ENCODE measurements at regions not wholly inside any gene's neighbourhood (a gene's known extent, or its start where the extent isn't known, plus 50 kb on each side); places are given as distances from the start of the nearest gene placed in this dataset.

GRCh38 chr3:22612927-22613326, 590.2 kb upstream of the UBE2E2 start:
- no peak overlapping the region for H3K9ac ChIP-seq
- no peaks in the 10 kb centered on the region for H3K36me3 ChIP-seq (ENCODE audit: control insufficient read depth, insufficient read depth, low read length)
- no peak overlapping the region for H3K4me2 ChIP-seq (ENCODE audit: low read length)
- H3K4me3 ChIP-seq (ENCODE audit: low read depth, low read length): no peak overlapping the region
- no peaks in the 10 kb centered on the region for H3K9me3 ChIP-seq (ENCODE audit: control insufficient read depth, low read length)
- no peaks in the 10 kb centered on the region for H3K27me3 ChIP-seq (ENCODE audit: control insufficient read depth, insufficient read depth, low read length)
- no peak overlapping the region for H3K27ac ChIP-seq
- no peaks in the 10 kb centered on the region for H3K4me1 ChIP-seq
- H3K79me2 ChIP-seq: no peaks in the 10 kb centered on the region
- H2AFZ ChIP-seq: no peak overlapping the region
- TF ChIP-seq CTCF (IDR thresholded peaks at IDR 0.05): no peak

- TF ChIP-seq CTCF (IDR thresholded peaks at IDR 0.05): no peak
- Histone ChIP-seq H3K36me3 (ENCODE audit: control insufficient read depth, insufficient read depth, low read length) (no peaks in the 10 kb centered on the region), H3K27me3 (ENCODE audit: control insufficient read depth, insufficient read depth, low read length) (no peaks in the 10 kb centered on the region), H3K4me3 (ENCODE audit: low read depth, low read length) (no peak overlapping the region), H3K79me2 (no peaks in the 10 kb centered on the region), H3K4me1 (no peaks in the 10 kb centered on the region), H2AFZ (no peak overlapping the region), H3K9ac (no peak overlapping the region), H3K4me2 (ENCODE audit: low read length) (no peak overlapping the region), H3K27ac (no peak overlapping the region), H3K9me3 (ENCODE audit: control insufficient read depth, low read length) (no peaks in the 10 kb centered on the region)
Observed at GRCh38 chr3:22615790-22616189, 587.3 kb upstream of the UBE2E2 start.

GRCh38 chr3:22617372-22617771, 585.8 kb upstream of the UBE2E2 start:
- Histone ChIP-seq H3K9me3 (ENCODE audit: control insufficient read depth, low read length) (no peaks in the 10 kb centered on the region), H3K4me2 (ENCODE audit: low read length) (no peak overlapping the region), H2AFZ (no peak overlapping the region), H3K36me3 (ENCODE audit: control insufficient read depth, insufficient read depth, low read length) (no peaks in the 10 kb centered on the region), H3K9ac (no peak overlapping the region), H3K4me3 (ENCODE audit: low read depth, low read length) (no peak overlapping the region), H3K27ac (no peak overlapping the region), H3K4me1 (no peaks in the 10 kb centered on the region), H3K79me2 (no peaks in the 10 kb centered on the region), H3K27me3 (ENCODE audit: control insufficient read depth, insufficient read depth, low read length) (no peaks in the 10 kb centered on the region)
- no peak for TF ChIP-seq CTCF (IDR thresholded peaks at IDR 0.05)

GRCh38 chr3:22620498-22620897, 582.6 kb upstream of the UBE2E2 start:
- H3K79me2 ChIP-seq: no peaks in the 10 kb centered on the region
- TF ChIP-seq CTCF (IDR thresholded peaks at IDR 0.05): no peak
- H2AFZ ChIP-seq: no peak overlapping the region
- no peaks in the 10 kb centered on the region for H3K36me3 ChIP-seq (ENCODE audit: control insufficient read depth, insufficient read depth, low read length)
- H3K4me2 ChIP-seq (ENCODE audit: low read length): no peak overlapping the region
- H3K4me3 ChIP-seq (ENCODE audit: low read depth, low read length): no peak overlapping the region
- no peak overlapping the region for H3K27ac ChIP-seq
- H3K9ac ChIP-seq: no peak overlapping the region
- H3K4me1 ChIP-seq: no peaks in the 10 kb centered on the region
- no peaks in the 10 kb centered on the region for H3K27me3 ChIP-seq (ENCODE audit: control insufficient read depth, insufficient read depth, low read length)
- H3K9me3 ChIP-seq (ENCODE audit: control insufficient read depth, low read length): no peaks in the 10 kb centered on the region

- no peaks in the 10 kb centered on the region for H3K4me1 ChIP-seq
- no peaks in the 10 kb centered on the region for H3K79me2 ChIP-seq
- H3K9ac ChIP-seq: no peak overlapping the region
- H3K27me3 ChIP-seq (ENCODE audit: control insufficient read depth, insufficient read depth, low read length): no peaks in the 10 kb centered on the region
- no peak overlapping the region for H3K4me3 ChIP-seq (ENCODE audit: low read depth, low read length)
- H2AFZ ChIP-seq: no peak overlapping the region
- H3K4me2 ChIP-seq (ENCODE audit: low read length): no peak overlapping the region
- no peaks in the 10 kb centered on the region for H3K9me3 ChIP-seq (ENCODE audit: control insufficient read depth, low read length)
- TF ChIP-seq CTCF (IDR thresholded peaks at IDR 0.05): no peak
- no peaks in the 10 kb centered on the region for H3K36me3 ChIP-seq (ENCODE audit: control insufficient read depth, insufficient read depth, low read length)
- H3K27ac ChIP-seq: no peak overlapping the region
Observed at GRCh38 chr3:22621205-22621809, 581.8 kb upstream of the UBE2E2 start.

Measured in parathyroid adenoma (tissue), 2 donors.